Limb (tissue), 2 donors: ENCODE measurements at regions not wholly inside any gene's neighbourhood (a gene's known extent, or its start where the extent isn't known, plus 50 kb on each side); places are given as distances from the start of the nearest gene placed in this dataset.

Experiments used
- DNase-seq, 2 donors: peaks; one replicate each; pipeline ENCODE4 v3.0.0-alpha.2; 2016; ENCODE audit errors: extremely low spot score in 2 of 2

GRCh38 chr4:23667659-23668058 lies 222.2 kb downstream of the PPARGC1A start:
- DNase-seq = no peak

DNA sequence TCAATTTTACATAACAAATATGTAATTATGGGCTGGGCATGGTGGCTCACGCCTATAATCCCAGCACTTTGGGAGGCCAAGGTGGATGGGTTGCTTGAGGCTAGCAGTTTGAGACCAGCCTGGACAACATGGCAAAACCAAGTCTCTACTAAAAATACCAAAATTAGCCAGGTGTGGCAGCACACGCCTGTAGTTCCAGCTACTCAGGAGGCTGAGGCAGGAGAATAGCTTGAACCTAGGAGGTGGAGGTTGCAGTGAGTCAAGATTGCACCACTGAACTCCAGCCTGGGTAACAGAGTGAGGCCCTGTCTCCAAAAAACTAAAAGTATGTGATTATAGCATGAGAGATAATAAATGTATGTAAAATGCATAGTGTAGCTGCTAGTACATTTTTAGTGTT lies 229.0 kb downstream of the PPARGC1A start:
- DNase-seq = no peak

DNA sequence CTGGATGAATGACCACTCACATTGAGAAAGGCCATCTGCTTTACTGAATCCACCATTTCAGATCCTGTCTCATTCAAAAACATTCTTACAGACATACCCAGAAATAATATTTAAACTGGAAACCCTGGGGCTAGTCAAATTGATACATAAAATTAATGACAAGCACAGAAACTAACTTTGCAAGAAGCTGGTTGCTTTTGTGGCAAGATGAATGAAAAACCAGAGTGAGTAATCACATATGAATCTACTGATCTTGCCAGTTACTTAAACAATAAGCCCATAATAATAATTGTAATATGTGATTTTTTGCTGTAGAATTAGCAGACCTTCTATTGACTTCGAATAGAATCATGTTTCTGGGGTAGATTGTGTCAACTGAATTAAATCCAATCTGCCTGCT lies 235.1 kb downstream of the PPARGC1A start:
- DNase-seq = no peak

- DNase-seq = no peak
Observed at GRCh38 chr4:23648854-23649596, 240.8 kb downstream of the PPARGC1A start.

DNA sequence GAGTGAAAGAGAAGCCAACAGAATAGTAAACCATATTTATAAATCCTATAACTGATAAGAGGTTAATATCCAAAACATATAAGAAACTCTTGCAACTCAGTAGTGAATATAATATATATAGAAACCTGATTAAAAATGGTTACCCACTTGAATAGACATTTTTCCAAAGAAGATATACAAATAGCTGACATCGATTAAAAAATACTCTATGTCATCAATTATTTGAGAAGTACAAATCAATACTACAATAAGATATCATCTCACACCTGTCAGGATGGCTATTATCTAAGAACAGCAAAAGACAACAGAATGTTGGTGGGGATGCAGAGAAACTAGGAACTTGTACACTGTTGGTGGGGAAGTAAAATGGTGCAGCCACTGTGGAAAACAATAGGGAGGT lies 254.4 kb downstream of the PPARGC1A start:
- DNase-seq = no peak

- no peak for DNase-seq
Observed at GRCh38 chr4:23631255-23631950, 258.4 kb downstream of the PPARGC1A start.

DNA sequence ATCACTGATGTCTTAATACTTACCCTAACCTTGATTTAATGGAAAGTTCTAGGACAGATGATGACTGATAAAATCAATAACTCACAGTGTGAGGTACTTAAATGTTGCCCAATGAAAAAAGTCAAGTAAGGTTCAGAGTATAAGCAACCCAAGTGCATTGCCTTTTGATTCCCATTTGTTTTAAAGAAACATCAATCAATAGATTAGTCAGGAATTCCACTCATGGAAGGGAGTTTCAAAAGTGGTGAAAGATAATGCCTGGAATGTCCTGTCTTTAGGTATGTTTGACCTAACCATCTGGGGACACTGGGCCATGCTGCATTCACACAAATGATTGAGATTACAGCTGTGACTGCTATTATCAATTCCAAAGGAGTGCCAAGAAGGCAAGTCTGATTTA lies 259.7 kb downstream of the PPARGC1A start:
- DNase-seq = no peak

GRCh38 chr4:23629421-23629820 lies 260.4 kb downstream of the PPARGC1A start:
- DNase-seq = no peak

- DNase-seq = no peak
Observed at GRCh38 chr4:23614284-23614892, 275.5 kb downstream of the PPARGC1A start.

DNA sequence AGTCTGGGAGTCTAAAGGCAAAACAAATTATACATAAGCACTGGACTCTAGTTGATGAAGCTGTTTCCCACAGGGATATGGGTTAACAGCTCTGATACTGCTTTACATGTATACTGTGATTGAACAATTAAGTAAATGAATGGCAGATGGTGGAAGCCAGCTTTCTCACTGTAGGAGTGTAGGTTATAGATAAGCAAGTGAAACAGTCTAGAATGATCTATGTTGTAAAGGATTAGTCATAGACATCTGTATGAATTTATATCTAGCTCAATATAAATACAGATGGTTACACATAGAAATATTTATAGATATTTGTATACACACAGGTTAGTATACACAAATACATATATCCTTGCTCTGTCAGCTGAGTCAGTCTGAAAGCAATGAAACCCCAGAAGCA lies 276.1 kb downstream of the PPARGC1A start:
- no peak for DNase-seq

DNA sequence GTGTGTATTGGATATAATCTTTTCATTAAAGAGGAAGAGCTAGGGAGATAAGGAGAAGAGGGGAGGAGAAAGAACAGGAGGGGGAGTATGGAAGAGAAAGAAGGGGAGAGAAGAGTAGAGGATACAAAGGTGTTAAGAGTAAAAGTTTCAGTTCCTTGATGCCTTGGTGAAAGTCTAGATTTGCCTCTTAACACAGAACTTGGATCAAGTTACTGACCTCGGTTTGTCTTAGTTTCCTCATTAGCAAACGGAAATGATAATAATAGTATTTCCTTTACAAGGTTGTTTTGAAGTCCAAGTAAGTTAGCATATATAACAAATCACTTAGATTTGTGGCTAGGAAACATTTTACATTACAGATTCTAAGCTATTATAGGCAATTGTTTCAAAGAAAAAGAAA lies 287.1 kb downstream of the PPARGC1A start:
- DNase-seq = no peak

- DNase-seq = no peak
Observed at GRCh38 chr4:23594125-23594524, 295.7 kb downstream of the PPARGC1A start.

DNA sequence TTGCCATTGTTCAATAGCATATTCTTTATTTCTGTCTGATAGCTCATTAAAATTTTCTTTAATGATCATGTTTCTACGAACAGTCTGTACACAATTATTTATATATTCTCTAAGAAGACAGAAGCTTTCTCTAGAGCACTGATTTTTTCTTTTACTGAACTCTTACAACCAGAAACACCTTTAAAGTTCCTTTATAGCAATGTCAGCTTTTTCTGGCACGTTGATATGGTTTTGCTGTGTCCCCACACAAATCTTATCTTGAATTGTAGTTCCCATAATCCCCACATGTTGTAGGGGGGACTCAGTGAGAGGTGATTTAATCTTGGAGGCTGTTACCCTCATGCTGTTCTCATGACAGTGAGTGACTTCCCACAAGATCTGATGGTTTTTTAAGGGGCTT lies 299.4 kb downstream of the PPARGC1A start:
- DNase-seq = no peak

GRCh38 chr4:23584024-23584423 lies 305.8 kb downstream of the PPARGC1A start:
- no peak for DNase-seq

DNA sequence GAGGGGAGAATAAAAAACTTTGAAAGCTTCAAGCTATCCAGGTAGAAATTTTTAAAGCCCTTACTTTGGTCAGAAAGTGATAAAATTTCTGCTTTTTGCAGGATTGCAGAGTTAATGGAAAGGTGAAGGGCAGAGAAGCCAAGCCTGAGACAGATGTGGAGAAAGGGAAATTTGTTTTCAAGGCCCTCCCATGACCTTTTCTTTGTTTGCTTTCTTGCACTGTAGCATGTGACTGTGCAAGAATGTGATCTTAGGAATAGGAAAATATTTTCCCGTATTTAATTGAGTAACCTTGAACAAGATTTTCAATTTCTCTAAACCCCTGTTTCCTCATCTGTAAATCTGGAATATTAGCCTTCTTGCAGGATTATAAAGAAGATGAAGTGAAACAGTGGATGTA lies 307.2 kb downstream of the PPARGC1A start:
- no peak for DNase-seq

DNA sequence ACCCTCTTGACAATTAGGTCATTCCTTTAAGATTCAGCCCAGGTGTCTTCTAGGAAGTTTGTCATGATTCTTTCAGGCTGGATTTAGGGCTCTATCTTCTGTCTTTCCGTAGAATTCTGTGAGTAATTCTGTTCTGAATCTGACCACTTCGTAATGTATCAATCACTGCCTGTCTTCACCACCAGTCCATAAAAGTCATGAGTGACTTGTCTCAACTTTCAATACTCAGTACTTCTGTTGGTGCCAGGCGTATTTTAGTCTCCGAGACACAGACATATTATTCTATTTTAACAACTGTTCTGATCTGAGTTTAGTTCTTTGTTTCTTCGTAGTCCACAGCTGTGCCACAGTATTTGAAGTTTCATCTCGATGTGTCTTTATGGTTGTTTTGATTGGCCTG lies 310.7 kb downstream of the PPARGC1A start:
- no peak for DNase-seq

- no peak for DNase-seq
Observed at GRCh38 chr4:23577398-23577797, 312.4 kb downstream of the PPARGC1A start.

DNA sequence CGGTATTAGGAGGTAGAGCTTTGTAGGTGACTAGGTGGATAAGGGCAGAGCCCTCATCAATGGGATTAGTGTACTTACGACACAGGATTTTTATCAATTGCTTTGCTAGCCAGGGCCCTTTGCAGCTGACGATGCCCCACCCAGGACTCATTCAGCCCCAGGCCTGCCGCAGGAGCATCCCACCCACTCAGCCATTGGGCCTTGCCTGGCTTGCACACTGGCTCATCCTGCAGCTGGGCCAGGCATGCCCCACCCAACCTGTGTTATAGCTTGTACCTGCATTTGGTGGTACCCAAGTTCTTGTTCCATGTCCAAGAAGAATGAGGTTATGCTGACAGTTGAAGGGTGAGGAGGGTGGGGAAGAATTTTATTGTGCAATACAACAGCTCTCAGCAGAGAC lies 317.5 kb downstream of the PPARGC1A start:
- no peak for DNase-seq

- DNase-seq = no peak
Observed at GRCh38 chr4:23567338-23567737, 322.5 kb downstream of the PPARGC1A start.

GRCh38 chr4:23560748-23561147 lies 329.1 kb downstream of the PPARGC1A start:
- DNase-seq = no peak

DNA sequence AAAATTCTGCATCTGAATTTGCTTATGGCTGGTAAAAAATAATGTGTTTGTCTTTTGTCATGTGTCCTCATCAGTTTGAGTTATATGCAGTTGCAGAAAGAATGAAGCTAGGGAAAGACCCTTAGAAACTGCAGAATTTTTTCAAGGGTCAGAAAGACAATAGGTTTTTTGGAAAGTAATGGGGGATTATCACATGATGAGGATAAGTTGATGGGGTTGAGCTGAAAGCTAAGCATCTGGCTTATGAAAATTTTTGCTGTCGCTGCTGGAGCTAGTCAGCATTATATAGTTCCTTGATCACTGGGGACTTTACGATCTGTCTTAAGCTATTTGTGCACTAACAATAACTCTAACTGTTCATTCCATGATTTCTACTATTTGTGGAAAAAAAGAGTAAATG lies 331.7 kb downstream of the PPARGC1A start:
- DNase-seq = no peak

DNA sequence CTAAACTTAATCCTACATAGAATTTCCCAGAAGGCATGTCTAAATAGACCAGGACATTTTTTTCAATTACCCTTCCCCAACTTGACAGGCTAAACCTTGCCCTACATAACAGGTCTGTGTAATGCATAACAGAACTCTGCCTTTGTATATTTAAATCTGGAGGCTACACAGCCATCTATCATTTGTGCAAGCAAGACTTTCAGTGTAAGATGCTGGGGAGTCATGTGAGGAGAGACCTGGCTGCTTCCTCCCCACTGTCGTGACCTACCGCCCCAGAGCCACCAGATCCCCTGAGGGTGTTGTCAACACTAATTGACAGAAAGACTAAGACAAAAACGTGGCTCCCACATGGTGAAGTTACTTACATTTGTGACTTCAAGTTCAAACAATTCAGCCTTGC lies 342.2 kb downstream of the PPARGC1A start:
- no peak for DNase-seq

- DNase-seq = no peak
Observed at GRCh38 chr4:23547096-23547495, 342.8 kb downstream of the PPARGC1A start.
